8988T (cell line): ENCODE measurements at regions not wholly inside any gene's neighbourhood (a gene's known extent, or its start where the extent isn't known, plus 50 kb on each side); places are given as distances from the start of the nearest gene placed in this dataset.
A peak's percentile ranks its signal among the peaks of the same experiment; 100 is the strongest.

Experiments
- DNase-seq: peaks from one replicate; pipeline ENCODE4 v3.0.0; 2011

DNA sequence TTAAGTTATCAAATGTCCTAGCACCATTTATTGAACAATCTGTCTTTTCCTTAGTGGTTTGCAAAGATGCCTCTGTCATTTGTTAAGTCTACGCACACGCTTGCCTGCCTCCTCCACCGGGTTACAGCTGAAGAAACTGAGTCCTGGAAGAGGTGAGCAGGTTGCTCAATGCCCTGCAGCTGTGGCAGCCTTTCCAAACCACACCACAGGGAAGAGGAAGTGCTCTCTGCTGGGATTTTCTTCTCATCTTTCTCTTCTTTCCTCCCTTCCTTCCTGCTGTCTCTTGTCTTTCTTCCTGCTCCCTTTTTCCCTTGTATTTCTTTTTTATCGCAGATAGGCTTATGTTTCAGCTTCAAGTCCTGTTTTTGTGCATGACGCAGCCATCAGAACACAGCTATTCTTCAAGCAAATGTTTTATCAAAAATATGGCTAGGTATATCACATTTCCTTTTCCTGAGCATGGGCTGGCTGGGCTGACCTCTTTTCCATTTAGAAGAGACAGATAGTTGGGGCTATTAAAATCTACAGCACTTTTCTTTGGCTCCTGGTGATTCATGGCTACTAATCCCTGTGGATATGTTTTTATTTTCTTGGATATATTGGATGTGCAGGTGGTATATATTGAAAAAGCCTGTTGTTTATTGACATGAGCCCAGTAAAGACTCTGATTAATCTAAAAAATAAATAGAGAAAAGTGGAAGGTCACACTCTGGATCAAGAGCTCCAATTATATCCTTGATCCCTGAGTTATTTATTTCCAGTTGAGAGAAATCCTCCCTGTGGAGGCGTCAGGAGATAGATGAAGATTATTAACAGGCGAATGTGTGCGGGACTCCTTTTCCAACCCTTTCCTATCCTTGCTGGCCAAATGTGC, 214.6 kb downstream of the TSN start:
- DNase-seq = no peak

DNA sequence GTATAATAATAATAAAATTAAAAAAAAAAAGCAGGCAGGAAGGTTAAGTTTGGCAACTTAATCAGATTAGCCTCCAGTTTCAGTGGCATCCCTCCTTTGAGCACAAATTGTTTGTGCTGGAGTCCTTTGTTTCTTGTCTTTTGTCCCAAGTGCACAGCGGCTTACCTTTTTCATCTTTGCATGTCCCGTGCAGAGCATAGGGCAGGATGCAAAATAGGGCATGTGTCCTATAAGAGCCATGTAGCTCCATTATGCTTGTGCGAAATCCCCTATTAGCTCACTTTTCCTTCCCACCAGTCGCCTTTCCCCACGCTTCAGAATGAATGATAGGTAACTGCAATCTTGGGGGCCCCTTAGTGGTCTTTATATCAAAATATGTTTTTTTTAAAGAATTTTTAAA, 216.8 kb downstream of the TSN start:
- no peak for DNase-seq

DNA sequence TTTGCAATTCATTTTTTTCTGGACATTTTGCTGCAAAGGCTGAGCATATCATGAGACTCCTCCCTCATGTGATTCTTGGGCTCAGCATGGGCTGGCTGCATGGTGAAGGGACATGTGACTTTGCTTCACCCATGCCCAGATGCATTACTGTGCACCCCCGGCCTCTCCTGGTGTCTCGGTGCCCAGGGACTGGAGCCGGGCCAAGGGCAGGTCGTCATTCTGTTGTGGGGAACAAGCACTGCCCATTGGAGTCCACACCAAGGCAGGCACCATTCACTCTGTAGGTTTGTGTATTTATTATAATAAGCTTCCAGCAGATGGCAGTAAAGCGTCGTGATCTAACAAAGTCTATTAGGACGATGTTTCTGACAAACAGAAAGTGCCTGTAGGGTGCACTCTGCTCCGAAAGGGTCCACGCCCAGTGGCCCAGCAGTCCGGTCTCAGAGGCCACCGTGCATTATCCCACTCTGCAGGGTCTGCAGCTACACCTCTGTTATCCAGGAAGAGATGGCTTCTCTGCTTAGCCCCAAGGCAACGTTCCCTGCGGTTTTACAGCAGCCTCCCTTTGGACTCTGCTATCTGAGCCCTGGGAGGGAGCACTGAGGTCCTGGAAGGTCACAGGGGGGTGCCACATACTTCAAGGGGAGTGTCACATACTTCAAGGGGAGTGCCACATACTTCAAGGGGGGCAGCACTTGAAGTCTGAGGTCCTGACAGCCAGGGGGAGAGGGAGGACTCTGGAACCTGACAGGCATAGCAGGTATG, 219.6 kb downstream of the TSN start:
- peak; percentile 52 for DNase-seq

DNA sequence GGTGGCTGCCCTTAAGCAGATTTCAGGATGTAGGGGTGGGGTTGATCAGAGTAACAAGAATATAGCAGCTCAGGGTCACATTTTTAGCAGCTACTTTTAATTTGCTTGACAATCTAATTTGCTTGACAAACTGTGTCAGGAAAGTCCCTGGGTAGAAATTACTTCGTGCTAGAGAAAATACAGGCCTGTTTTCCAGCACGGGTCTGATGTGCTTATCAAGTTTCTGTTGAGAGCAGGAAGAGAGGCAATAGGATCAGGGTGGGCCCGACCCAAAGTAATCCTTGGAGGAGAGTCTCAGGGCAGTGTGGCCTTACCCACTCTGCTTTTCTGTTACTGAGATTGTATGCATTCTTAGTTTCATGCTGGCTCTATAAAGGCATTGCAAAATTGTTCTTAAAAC, 221.5 kb downstream of the TSN start:
- DNase-seq = no peak

DNA sequence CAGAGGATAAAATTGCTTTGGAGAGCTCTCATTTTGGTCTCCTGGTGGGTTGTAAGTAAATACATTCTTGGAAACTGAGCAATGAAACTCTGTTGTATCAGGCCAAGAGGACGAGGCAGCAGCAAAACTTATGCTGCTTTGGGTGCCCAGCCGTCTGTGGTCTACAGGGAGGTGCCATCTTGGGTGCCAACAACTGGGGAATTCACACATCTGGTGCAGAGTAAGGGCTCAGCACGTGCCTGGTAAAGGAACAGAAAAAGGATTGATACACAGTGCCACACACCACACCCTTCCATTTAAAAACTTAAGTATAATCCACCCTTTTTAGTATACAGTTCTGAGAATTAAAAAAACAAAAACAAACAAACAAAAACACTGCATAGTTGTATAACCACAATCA, 221.9 kb downstream of the TSN start:
- DNase-seq = no peak

DNA sequence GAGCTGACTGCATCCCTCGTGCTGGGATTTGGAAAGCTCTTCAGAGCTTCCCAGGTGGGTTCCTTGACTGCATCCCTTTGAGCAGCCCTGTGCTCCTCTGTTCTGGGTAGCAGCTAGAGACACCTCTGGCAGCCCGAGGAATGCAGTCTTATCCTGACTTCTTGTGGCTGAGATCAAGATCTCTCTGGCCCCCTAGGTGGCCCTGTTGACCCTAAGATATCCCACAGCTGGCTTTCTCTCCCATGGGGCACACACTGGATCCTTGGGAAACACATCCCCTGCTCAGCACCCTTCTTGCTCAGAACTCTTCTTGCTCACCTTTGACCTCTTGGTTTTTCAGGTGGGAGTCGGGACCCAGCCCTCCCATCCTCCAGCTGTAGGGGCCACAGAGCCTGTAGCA, 237.2 kb downstream of the TSN start:
- DNase-seq = no peak

DNA sequence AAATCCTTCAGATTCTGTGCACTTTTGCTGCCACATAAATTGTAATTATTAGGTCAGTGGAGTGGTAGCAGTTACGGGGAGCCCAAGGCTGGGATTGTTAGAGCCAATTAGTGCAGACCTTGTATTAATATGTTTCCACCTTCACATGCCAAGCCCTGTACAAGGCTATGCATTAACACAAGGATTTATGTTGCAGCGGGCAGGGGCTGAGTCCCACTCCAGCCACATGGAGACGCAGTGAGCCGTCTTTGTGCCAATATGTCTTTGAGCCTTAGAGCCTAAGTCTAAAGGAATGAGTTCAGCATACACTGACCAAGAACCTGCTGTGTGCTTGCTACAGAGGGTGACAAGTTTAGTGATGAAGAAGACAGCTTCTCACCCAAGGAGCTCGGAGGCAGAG, 238.2 kb downstream of the TSN start:
- no peak for DNase-seq

DNA sequence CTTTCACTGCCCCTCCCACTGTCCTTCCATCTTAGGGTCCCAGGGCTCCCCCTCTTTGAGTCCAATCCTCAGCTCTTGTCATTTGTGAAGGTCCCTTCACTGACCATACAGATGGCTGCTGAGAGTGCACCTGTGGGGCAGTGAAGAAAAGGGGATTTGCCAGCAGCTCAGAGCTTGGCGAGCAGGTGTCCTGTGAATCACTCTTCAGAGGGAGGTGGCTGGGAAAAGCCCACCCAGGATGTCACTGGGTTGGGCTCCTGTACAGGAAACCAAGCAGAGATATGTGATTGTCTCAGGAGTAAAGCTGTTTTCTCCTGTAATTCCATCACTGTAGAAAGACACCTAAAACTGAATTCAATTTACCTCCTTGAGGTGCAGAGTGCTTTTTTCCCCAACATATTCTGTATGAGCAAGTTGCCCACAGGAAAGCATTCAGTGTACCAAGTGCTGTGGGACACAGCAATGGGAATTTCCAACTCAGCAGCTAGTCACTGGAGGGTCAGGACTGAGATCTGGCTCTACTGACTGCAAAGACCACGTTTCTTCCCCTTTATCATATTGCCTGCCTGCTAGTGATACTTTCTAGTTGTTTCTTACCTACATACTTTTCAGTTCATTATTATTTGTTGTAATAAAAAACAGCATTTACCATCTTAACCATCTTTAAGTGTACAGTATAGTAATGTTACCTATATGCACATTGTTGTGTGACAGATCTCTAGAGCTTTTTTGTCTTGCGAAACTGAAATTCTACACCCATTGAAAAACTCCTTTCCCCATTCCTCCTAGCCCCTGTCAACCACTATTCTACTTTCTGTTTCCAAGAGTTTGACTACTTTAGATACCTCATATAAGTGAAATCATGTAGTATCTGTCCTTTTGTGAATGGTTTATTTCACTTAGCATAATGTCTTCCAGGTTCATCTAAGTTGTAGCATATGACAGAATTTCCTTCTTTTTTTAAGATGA, 239.1 kb downstream of the TSN start:
- DNase-seq = no peak

DNA sequence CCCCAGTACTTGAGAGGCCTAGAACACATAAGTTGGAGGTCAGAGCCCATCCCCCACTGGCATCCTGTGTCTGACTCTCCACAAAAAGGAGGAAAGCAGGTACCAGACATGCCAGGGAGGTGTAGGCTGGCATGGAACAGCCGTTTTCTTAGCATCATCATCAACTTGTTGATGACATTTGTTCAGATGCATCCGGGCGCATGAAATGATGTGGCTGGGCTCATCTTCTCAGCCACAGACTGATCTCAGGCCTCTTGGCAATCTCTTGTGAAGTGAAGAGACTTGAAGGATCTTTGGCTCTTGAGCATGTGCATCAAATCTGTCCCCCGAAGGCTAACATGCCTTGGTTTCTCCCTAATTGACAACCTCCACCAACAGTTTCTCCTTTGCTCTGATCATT, 243.3 kb downstream of the TSN start:
- DNase-seq = no peak

DNA sequence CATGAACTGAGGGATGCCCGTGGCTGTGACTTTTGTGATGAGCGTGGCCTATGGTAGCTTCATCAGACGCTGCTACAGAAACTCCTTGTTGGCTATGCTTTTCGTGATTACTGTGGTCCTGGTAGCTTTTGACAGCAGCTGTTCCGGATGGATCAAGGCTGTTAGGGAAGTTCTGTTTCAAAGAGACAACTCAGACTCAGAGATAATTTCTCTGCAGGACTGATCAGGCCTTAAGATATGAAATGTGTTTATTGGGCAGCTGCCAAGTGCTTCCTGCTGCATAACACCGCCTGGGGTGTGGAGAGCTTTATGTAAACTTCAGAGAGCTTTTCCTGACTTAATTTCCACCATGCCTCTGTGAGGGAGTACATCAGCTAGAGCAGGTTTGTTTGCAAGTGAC, 243.8 kb downstream of the TSN start:
- DNase-seq = no peak

DNA sequence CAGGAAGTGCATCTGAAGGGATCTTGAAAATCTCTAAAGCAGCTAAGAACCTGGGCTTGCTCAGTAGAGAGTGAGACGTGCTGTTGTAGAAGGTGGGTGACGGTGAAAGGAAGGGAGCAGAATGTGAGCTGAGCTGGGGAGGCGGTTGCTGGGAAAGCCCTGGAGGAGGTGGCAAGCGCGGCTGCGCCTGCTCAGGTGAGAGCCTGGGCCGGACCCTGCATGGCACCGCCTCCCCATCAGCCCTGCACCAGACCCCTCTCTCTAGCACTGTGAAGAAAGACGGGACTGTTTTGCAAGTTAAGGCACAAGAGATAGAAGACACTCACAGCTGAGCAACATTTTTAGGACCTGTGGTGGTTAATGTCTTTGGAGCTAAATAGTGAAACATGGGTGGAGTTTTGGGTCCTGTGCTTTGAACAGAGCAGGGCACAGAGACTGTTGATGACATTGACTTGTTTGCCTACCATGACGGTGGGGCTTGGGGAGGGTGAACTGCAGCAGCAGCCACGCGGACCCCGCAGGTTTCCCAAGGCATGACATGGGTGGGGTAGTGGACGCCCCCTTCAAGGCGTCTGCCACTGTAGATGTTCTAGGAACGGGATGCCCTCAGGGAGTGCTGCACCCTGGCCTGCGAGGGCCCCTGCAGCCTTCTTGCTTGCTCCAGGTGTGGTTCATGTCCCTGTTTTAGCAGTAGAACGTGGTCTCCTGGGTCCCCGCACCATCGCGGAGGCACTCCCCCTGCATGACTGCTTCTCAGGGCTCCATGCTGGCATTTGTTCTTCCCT, 245.3 kb downstream of the TSN start:
- no peak for DNase-seq

DNA sequence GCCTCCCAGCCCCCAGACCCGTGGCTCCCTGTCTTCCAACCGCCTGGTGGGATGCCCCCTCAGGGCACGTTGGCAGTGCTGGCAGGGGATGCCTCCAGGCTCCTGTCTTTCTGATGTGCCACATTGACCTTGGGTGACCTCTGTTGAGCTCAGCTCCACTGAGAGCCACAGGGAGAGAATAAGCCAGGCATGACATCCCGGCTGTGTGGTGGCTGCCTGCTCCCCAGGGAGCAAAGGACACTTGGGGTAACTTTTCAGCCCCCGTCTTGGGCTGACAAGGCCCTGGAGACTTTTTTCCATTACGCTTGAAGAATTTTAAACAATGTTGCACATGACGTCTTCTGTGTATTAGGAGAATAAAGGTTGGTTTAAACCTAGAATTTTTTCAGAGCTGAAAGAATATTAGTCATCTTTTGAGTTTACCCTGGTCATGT, 246.0 kb downstream of the TSN start:
- DNase-seq = no peak

DNA sequence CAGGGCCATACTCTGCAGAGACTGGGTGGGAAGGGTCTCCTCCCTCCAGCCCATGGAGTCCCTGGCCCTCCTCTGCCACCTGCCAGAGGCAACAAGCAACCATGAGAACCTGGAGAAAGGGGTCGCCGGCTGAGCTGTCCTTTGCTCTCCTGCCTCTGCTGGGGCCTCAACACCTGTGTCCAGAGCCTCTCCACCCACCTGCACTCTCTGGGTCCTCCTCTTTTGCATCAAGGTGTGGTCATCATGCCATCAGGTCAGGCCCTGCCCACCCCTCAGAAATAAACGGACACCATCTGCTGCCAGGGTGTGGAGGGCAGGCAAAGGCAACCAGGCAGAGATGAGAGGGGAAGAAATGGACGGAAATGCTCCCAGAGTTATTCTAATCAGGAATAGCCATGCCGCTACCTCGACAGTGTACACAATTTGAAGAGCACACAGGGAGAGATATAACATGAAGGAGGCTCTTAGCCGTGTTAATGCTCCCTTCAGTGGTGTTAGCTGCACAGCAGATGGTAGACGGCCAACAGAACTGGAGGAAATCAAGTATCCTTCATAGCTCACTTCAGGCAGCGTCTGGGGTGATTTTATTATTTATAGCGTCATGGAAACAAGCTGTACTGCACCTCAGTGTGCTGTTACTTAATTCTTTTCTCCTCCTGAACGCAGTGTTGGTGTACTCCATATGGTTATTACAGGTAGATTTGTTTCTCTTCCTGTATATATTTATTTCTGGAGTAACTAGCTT, 247.9 kb downstream of the TSN start:
- DNase-seq = no peak

DNA sequence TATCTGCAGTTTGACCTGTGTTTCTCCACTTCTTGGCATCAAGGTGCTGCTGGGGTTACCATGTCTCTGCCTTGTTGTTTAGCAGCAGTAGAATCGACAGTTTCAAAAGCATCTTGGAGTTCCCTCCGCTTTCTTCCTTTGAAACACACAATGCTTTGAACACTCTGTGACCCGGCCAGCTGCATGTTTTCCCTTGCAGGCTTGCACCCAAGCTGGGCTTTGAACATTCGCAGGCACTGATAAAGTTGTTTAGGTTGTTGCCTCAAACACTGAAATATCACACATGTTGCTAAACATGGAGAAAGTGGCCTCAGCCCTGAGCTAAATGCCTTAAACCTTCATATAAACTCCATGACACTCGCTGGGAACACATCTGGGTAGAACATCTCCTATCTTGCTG, 251.7 kb downstream of the TSN start:
- no peak for DNase-seq

DNA sequence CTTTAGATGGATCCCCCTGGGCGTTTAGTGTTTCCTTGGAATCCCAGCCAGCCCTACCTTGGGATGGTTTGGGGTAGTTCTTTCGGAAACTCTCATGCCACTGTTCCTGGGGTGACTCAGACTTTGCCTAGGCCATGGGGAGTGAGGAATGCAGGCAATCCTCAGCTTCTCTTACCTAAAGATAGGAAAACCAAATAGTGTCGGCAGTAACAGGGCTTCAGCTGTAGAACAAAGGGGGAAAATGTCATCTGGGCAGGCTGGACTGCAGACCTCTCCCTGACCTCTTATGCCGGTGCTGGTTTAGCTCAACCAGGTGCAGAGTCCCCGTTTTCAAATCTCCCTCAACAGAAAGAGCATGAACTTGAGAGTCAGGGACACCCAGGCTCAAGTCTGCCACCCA, 252.1 kb downstream of the TSN start:
- no peak for DNase-seq

DNA sequence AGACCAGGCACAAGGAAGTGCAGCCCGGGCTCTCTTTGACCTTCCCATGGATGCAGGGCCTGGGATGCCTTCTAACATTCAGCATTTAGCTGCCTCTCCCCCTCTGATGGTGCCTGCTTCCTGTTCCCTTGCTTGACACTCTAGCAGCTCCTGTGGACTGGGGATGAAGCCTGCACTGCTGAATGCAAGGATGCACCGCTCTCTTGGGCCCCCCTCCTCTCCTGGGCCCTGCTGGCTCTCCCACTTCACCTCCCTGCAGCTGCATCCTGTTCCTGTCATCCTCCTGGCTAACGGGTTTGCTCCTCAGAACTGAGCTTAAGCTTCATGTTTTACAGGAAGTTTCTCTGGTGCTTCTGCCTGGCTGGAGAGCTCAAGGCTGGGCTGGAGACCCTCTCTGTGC, 254.1 kb downstream of the TSN start:
- no peak for DNase-seq

DNA sequence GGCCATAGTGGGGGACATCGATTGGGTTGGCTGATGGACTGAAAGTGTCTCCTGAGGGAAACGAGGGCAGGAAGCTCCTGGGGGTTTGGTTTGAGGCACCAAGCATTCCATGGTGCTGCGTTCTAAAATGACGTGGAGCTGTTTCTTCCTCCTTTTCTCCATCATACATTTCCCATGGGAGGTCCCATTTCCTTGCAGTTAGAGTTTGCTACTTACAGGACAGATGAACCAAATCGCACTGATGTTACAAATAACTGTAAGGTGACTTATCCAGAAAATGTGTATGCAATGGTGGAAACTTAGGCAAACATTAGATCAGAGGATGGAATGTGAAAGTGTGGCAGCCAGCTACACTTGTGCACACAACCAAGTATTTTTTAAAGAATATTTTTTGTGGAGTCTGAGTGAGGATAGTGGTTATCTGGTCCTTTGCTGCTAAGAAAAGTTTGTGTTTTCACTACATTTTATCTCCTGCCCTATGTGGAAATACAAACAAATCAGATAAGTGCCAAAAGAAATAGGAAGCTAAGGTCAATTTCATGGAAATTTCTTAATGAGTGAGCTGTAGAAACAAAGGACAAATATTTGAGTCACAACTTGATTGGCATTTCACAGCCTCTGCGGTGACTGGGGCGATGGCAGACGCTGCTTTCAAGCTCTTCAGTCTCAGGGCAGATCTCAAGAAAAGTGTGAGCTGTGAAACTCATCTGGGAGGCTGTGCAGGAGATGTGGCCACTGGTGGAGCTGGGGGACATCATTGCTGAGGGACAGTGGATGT, 256.2 kb downstream of the TSN start:
- no peak for DNase-seq

DNA sequence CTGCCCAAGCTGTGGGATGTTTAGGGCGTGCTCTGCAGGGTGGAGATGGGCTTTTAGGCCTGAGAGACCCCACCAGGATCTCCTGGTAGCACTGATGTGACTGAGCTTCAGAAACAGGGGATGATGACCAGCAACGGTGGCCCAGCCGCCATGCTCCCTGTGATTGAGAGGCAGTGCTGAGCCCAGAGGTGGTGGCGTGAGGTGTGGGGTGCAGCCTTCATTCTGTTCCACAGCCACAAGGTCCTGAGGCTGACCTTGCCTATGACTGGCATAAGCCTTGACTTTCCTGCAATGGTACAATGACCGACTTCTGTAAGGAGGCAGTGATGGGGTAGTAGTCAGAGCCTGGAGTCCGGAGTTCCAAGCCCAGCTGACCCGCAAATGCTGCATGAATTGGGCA, 263.3 kb downstream of the TSN start:
- no peak for DNase-seq

DNA sequence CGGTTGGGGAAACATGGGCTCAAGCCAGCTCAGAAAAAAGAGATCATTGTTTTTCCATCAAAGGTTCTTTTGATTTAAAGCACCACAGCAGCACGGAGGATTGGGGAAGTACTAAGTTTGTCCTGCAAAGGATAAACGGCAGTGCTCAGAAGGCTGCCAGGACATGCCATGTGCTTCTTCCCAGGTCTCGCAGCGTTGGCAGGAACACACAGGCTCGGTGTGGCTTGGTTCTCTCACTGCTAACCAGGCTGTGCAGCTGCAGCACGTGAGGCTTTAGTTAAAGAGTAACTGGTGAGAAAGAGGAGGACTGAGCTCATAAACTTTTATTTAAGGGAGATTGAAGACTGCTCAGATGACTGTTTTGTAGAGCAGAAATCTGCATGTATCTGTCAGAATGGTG, 264.3 kb downstream of the TSN start:
- DNase-seq = no peak

DNA sequence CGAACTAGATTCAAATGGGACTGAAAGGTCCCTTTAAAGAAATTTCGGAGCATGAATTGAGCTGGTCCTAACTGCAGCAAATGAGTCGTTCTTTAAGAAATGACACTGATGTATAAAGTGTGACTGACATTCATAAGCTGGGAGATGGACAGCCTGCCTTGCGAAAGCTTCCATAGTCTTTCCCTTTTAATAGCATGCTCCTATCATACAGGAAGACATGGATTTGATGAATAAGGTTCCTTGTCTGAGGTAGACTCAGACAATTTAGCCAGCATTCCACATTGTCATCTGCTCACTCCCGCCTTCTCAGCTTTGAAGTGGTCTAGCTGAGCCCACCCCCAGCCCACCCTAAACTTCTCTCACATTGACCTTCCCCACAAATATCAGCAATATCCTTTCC, 264.9 kb downstream of the TSN start:
- DNase-seq = no peak

DNA sequence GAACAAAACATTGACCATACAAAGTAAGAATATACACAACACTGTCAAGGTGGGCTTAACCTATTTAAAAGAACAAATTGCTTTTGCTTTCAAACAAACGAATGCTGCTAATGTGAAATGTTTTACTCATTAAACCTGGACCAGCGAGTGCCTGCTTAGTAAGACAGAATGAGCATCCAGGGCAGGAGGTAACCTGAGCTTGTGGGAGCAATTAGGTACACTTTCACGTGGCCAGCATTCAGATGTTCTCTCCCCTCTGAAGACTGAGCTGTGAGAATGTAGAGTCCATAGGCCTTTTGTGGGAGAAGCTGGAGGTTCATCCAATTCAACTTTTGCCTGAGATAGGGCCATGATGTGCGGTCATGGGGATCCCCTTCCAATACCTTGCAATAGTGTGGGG, 266.5 kb downstream of the TSN start:
- DNase-seq = no peak
